GM18861 (cell line): ENCODE measurements at regions not wholly inside any gene's neighbourhood (a gene's known extent, or its start where the extent isn't known, plus 50 kb on each side); places are given as distances from the start of the nearest gene placed in this dataset.

Source experiments
- ATAC-seq: cut with Tn5 transposase; IDR thresholded peaks from one replicate; pipeline ENCODE4 v1.9.1; 2021; ENCODE audit not compliant: unreplicated experiment

DNA sequence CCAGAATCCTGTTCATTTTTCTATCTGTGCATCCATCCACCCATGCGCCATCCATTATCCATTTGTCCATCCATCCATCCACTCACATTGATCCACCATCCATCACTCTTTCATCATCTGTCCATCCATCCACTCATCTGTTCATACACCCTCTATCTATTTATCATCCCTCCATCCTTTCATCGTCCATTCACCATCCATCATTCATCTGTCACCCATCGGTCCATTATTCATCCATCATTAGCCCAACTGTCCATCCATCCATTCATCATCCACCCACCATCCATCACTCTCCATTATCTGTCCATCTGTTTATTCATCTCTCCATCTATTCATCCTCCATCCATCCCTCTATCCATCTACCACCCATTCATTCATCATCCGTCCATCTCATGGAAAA is 125.7 kb upstream of the TMPRSS2 start:
- no peak for ATAC-seq

DNA sequence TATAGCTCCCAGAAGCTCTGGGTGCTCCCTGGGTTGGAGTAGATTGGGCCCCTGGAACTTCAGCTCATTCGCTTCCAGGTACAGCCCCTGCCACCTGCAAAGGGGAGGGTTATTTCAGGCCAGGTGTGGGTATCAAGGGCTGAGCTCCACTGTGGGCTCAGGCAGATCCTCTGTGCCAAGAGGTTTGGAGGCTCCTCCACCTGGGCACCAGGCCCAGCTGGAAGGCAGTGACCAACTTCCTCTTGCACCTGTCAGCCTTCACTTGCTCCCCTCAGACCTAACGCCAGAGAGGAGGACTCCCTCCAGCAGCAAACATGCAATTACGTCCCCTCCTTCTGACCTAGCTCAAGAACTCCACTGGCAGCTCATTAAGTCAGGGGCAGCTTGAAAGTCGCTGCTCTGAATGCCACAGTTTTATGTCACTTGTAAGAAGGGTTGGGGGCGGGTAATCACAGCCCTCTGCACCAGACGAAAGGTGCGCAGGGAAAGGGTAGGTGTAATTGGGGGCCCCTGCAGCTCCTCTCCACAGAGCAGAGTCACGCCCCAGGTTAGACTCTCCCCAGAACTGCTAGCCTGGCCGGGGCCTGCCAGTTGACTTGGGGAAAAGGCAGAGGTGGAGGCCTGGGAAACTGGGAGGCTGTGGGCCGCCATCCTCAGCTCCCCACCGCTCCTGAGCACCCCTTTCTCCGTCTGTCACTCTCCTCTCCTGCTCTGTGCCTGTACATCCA is 125.0 kb upstream of the TMPRSS2 start:
- ATAC-seq = no peak

DNA sequence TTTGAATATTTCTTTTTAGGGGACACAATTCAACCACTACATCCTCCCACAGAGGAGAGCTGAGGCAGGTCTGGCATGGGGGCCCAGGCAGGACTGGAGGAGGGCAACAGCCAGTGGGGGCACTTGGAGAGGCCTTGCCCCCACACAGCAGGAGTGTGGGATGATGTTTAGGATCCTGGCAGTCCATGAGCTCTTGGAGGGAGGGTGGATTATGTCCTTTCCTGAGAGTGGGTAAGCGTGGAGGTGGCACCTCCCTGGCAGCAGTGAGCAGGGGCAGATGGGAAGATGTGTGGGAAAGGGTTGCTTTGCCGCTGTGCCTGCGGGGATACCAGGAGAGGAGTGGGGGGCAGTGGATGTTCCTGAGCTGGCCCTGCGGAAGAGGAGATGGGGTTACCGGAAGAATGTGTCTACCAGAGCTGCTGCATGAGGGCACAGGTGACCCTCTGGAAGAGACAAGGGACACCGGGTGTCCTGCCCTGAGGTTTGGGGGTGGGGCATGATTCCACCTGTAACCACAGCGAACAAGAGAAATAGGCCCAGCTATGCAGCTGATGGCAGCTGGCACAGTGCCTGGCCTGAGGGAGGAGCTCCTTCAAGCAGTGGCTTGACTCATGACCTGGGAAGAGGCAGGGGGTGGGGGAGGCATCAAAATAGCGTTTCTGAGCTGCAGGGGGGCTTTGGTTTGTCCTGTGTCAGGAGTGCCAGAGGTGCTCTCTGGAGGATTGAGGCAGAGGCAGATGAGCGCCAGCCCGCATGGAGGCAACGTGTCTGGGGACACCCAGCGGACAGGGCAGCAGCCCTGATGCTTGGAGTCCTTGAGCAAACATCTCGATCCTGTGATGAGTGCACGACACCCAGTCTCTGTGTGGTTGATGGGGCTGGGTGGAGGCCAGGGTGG is 123.9 kb upstream of the TMPRSS2 start:
- ATAC-seq = no peak

DNA sequence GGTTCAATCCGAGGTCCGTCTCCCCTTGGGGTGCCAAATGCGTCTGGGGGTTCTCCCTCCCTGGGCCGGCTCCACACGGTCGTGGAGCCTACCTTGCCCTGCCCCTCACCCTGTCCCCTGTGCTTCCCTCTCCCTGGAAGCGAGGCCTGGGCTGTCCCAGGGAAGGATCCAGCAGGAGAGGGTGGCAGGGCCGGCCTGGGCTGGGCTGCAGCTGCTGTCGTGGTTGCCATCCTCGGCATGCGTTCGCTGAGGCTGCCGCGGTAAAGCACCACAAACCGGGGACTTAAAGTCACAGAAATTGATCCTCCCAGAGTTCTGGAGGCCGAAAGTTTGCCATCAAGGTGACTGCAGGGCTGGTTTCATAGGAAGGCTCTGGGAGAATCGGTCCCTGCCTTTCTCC is 123.0 kb upstream of the TMPRSS2 start:
- no peak for ATAC-seq

DNA sequence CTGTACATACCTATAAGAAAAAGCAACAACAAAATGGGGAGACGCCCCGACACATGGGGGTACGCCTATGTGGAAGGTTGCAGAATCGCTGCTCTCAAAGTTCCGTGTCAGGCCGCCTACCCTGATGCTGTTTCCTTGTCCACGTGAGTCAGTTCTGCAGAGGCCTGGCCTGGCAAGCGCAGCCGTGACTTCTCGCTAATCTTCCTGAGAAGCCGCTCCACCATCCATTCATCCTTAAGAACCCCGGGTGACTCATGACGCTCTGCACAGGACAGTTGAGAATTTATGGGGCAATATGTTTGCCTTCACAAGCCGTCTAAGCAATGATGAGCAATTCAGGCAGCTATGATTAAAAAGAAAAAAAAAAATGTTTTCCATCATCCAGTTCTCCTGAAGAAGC is 122.3 kb upstream of the TMPRSS2 start:
- ATAC-seq = no peak

DNA sequence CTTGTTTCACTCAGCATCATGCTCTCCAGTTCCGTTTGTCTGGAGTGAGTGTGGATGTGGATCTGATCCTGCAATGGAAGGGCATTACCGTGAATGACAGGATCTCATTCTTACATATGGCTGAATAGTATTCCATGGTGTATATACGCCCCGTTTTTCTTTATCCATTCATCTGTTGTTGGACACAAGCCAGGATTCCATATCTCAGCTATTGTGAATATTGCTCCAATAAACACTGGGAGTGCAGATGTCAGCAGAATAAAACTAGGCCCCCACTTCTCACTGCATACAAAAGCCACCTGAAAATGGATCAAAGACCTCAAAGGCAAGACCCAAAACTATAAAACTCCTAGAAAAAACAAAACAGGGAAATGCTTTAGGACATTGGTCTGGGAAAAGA is 120.3 kb upstream of the TMPRSS2 start:
- no peak for ATAC-seq

DNA sequence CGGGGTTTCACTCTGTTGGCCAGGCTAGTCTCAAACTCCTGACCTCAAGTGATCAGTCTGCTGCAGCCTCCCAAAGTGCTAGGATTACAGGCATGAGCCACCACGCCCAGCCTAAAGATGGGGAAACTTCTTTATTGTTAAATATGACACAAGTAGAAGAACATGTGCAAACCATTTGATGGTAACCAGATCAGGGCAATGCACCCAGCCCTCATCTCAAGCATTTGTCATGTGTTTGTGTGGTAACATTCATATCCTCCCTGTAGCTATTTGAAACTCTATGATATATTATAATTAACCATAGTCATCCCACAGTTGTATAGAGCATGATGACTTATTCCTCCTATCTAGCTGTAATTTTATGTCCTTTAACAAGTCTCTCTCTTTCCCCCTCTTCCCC is 119.5 kb upstream of the TMPRSS2 start:
- ATAC-seq = no peak

DNA sequence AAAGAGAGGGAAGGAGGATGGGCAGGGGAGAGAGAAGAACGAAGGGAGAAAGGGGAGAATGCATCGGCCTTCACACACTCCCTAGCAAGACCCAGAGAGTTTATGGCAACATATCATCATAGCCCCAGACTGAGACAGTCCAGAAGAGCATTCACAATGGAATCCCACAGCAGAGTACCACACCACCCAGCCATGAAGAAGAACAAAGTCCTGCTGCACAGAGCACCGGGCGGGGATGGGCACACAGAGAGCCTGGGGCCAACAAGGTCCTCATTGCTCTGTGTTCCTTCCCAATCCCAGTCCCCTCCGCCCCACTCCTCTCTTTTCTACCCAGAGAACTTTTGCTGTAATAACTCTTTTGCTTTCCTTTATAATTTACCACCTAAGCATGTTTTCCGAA is 118.1 kb upstream of the TMPRSS2 start:
- ATAC-seq = no peak

DNA sequence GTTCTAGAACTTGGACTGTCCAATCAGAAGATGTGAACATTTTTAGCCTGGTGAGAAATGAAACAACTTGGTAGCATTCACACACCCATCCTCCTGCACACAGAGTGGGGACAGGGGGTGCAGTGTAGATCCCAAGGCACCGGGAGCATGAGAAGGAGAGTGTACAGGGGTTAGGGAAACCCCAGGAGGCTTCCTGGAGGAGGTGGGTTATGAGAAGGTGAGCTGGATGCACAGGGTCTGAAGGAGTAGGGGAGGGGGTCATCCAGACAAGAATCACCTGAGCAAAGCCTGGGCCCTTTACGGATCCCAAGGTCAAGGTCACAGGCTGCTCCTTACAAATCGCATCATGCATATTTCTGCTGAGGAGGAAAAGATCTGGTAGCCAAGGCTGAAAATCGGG is 117.5 kb upstream of the TMPRSS2 start:
- ATAC-seq = no peak

DNA sequence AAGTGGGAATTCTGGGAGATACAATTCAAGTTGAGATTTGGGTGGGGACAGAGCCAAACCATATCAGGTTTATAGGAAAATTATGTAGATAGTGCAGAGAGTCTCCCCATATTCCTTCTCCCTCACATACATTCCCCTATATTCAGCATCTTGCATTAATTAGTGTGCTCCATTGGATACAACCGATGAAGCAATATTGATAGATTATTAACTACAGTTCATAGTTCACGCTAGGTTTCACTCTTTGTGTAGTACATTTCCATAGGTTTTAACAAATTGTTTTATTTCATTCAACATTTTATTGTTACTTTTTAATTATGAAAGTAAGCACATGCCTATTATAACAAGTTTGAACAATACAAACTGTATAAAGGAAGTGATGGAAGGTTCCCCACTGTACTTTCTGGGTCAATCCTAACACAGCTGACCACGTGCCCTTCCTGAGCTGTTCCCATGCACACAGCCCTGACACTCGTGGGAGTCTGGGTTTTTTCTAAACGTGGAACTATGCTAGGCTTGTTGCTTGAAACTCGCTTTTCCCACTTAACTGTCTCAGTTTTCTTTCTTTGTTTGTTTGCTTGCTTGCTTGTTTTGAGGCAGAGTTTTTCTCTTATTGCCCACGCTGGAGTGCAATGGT is 116.8 kb upstream of the TMPRSS2 start:
- no peak for ATAC-seq

DNA sequence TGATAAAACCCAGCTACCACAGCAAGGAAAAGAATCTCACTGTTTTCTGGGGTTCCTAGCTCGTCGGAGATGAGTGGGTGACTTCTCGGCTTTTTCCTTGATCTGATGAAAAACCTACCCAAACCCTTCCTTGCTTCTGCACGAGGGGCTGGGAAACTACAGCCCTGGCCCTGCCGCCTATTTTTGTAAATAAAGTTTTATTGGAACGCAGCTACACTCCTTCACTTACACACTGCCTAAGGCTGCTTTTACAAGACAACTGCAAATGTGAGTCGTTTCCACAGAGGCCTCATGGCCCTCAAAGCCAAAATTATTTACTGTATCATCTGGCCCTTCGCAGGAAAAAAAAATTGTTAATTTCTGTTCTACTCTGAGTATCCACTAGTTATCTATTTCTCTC is 116.0 kb upstream of the TMPRSS2 start:
- no peak for ATAC-seq

DNA sequence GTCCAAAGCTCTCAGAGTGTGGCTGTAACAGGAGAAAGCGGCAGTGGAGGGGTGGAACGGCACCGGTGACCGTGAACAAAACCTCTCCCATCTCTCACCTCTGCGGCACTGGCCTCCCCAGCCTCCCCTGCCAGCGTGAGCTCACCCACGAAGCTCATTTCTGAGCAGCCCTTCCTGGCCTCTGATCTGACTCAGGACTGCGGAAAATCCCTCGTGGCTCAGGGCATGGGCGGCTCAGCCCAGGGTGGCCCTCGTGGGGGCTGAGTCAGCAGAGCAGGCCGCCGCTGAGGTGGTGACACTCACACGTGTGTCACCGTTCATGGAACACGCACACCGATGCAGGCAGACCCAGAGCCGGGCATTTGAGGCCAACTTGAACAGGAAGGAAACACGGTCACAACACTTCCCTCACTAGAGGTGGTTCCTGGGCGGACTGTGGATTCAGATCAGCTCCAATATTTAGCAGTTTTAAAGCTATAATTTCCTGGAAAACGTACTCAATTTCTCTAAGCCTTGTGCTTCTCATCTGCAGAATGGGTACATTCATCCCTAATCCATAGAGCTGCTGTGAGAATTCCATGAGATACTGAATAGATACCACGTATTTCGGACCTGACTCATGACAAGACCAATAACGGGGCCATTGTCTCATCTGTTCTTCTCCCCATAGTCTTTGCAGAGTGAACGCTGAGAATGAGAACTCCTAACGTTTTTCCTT is 115.0 kb upstream of the TMPRSS2 start:
- ATAC-seq = no peak

DNA sequence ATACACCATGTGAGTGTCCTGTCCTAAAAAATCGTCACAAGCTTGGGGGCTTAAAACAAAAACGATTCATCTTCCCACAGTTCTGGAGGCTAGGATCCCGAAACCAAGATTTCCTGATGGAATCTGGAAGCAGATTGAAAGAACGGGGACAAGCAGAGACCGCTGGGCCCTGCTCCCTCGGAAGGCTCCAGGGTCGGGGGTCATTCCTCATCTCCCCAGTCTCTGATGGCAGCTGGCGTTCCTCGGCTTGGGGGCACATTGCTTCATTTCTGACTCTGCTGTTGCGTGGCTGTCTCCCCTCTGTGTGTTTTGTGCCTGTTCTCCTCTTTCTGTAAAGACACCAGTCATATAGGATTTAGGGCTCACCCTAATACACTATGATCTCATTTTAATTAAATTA is 114.2 kb upstream of the TMPRSS2 start:
- ATAC-seq = no peak

DNA sequence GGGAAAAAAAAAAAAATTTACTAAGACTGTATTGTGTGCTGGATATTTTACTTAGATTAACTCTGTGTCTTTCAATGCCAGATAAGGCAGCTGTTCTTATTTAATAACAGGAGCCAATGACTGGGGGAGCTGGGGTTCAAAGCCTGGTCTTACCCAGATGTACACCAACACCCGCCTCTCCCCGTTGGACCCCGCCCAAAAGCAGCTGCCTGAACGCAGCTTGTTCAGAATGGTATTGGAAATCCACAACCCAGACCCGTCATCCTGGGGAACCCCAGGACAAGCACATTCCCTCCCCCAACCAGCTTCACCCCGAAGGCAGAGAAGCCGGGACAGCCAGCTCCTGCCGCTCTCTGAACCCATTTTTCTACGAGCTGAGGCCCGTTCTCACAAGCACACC is 113.6 kb upstream of the TMPRSS2 start:
- ATAC-seq = no peak

DNA sequence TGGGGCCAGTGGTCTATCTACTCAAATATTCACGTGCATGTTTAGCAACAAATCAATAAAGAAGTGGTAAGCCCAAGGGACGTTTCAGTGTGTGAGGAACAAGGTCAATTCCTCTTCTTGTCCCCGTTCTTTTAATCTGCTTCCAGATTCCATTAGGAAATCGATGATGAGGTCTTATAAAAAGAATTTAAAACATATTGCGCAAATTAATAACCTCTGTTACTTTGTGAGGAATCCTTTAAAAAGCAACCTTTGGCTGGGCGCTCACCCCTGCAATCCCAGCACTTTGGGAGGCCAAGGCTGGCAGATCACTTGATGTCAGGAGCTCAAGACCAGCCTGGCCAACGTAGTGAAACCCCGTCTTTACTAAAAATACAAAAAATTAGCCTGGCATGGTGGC is 113.0 kb upstream of the TMPRSS2 start:
- no peak for ATAC-seq

DNA sequence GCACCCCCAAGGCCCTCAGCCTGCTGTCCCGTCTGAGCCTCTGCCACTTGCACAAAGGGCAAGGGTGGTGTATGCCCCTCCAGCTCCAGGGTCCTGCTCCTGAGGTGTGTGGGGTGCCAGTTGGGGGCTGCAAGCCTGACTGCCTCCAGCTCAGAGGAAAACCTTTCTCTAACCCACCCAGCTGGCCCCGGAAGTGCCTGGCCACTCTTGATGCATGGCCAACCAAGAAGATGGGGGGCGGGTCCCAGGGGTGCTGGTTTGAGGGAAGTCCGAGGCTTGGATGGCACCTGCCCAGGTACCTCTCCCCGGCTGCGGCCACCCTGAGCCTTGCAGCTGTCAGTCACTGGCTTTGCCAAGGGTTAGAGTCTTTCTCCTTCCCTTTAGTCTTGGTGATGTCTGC is 112.6 kb upstream of the TMPRSS2 start:
- no peak for ATAC-seq

DNA sequence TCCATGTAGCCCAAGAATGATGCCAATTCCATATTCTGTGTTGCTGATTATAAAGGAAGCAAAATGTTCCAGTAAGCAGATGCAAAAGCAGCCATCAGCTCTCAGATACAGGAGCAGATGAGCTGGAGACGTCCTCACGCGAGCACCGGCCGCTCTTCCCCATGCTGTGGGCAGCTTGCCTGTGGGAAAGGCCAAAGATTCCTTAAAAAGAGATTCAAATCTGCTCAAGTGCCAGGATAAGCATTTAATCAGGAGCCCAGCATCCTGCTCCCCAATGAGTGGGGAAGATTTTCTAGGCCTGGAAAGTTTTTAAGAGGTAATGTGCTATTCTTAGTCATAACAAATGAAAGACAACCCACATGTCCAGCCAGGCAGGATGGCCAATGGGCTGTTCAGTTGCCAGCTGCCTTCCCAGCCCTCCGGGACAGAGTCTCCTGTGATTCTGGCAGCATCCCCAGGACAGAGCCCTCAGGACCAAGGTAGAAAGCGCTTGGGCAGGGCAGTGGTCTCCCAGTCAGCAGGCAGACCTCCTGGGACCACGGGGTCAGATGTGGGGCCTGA is 108.2 kb upstream of the TMPRSS2 start:
- no peak for ATAC-seq

DNA sequence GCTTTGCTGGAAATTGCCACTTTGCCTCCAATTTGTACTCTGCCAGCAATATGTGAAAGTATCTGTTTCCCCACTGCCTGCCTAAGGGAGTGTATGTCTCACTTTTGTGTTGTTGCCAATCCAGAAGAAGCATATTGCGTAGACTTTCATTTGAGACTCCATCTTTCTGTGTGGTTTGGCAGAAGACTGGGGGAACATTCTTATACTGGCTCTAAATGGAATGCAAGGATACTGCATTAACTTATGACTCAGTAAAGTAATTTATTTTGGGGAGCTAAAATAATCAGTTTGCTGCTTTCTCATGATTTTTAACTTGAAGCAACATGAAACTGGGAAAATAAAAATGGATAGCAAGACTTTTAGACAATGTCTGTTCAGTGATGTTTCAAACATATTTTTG is 107.7 kb upstream of the TMPRSS2 start:
- ATAC-seq = no peak

DNA sequence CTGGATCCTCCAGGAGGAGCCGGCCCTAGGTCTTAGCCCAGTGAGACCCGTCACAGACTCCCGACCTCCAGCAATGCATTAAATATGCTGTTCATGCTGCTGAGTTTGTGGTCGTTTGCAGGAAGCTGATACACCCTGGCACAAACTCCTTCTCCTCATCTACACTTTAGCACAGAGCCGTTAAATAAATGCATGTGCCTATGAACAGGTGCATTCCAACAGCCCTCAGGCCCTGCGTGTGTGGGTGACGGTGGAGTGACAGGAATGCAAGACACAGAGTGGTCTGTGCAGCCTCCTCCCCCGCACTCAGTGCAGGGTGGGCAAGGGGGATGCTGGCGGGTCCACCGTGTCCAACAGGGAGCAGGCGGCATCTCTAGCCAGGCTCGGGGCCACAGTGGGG is 106.6 kb upstream of the TMPRSS2 start:
- no peak for ATAC-seq

DNA sequence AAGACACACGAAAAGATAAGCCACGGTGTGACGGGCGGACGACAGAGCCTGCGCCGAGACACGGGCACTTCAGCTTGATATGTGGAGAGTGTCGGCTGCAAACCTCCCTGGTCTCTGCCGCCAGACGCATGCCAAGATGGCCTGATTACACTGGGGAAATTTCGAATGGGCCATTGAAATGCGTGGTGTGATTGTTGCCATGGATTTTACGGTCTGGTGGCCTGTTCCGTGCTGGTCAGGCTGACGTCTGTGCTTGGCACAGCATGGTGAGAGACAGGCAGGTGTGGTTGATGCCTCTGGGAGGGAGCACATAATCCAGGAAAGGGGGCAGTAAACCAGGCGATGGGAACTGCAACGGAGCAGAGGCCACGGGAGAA is 105.6 kb upstream of the TMPRSS2 start:
- ATAC-seq = no peak
